ENCODE measurements at regions not wholly inside any gene's neighbourhood (a gene's known extent, or its start where the extent isn't known, plus 50 kb on each side); places are given as distances from the start of the nearest gene placed in this dataset.

- no peak for DNase-seq (ENCODE audit: low read depth in 2 of 2)
Measured at GRCh38 chr4:1512051-1512737, 106.0 kb upstream of the NKX1-1 start.

- peak in 1 of 2 donors; percentile 25 for DNase-seq (ENCODE audit: low read depth in 2 of 2)
Measured at GRCh38 chr4:1511441-1512041, 105.3 kb upstream of the NKX1-1 start.

GRCh38 chr4:1510931-1511330 is 104.7 kb upstream of the NKX1-1 start:
- DNase-seq (ENCODE audit: low read depth in 2 of 2) = no peak

- DNase-seq (ENCODE audit: low read depth in 2 of 2) = no peak
Measured at GRCh38 chr4:1509366-1509765, 103.1 kb upstream of the NKX1-1 start.

GRCh38 chr4:1508161-1509160 is 102.2 kb upstream of the NKX1-1 start:
- DNase-seq (ENCODE audit: low read depth in 2 of 2) = no peak

GRCh38 chr4:1506956-1507721 is 100.9 kb upstream of the NKX1-1 start:
- no peak for DNase-seq (ENCODE audit: low read depth in 2 of 2)

GRCh38 chr4:1505511-1506460 is 99.5 kb upstream of the NKX1-1 start:
- DNase-seq (ENCODE audit: low read depth in 2 of 2) = no peak

- DNase-seq (ENCODE audit: low read depth in 2 of 2) = no peak
Measured at GRCh38 chr4:1504595-1505500, 98.6 kb upstream of the NKX1-1 start.

GRCh38 chr4:1503583-1504471 is 97.6 kb upstream of the NKX1-1 start:
- no peak for DNase-seq (ENCODE audit: low read depth in 2 of 2)

GRCh38 chr4:1502976-1503375 is 96.7 kb upstream of the NKX1-1 start:
- no peak for DNase-seq (ENCODE audit: low read depth in 2 of 2)

- DNase-seq (ENCODE audit: low read depth in 2 of 2) = no peak
Measured at GRCh38 chr4:1502501-1502886, 96.3 kb upstream of the NKX1-1 start.

GRCh38 chr4:1501754-1502500 is 95.7 kb upstream of the NKX1-1 start:
- no peak for DNase-seq (ENCODE audit: low read depth in 2 of 2)

GRCh38 chr4:1500966-1501753 is 94.9 kb upstream of the NKX1-1 start:
- no peak for DNase-seq (ENCODE audit: low read depth in 2 of 2)

GRCh38 chr4:1500231-1500965 is 94.2 kb upstream of the NKX1-1 start:
- DNase-seq (ENCODE audit: low read depth in 2 of 2) = no peak

GRCh38 chr4:1499465-1499864 is 93.2 kb upstream of the NKX1-1 start:
- no peak for DNase-seq (ENCODE audit: low read depth in 2 of 2)

GRCh38 chr4:1497189-1497801 is 91.1 kb upstream of the NKX1-1 start:
- no peak for DNase-seq (ENCODE audit: low read depth in 2 of 2)
